KMS-11 (cell line): ENCODE measurements at regions not wholly inside any gene's neighbourhood (a gene's known extent, or its start where the extent isn't known, plus 50 kb on each side); places are given as distances from the start of the nearest gene placed in this dataset.

Experiments used
- H2AFZ ChIP-seq: fragments of 200-600 bp; sonication (generic); 2 replicates; pipeline ENCODE4 v1.6.1; 2016; ENCODE audit warnings: antibody characterized with exemption, mixed run types, low read depth
- H3K27ac ChIP-seq: fragments of 200-600 bp; sonication (generic); 2 replicates; pipeline ENCODE4 v1.6.1; 2016; ENCODE audit warnings: mild to moderate bottlenecking, mixed run types
- H3K27me3 ChIP-seq: fragments of 200-600 bp; sonication (generic); 2 replicates; pipeline ENCODE4 v1.6.1; 2017; ENCODE audit warnings: mild to moderate bottlenecking, low read depth, mixed run types, moderate library complexity; ENCODE audit not compliant: insufficient read depth
- H3K36me3 ChIP-seq: fragments of 200-600 bp; sonication (generic); 2 replicates; pipeline ENCODE4 v1.6.1; 2017; ENCODE audit warnings: mild to moderate bottlenecking, mixed run types; ENCODE audit not compliant: insufficient read depth
- H3K4me1 ChIP-seq: fragments of 200-600 bp; sonication (generic); 2 replicates; pipeline ENCODE4 v1.6.1; 2016; ENCODE audit warnings: mild to moderate bottlenecking, low read depth, mixed run types; ENCODE audit not compliant: poor library complexity, severe bottlenecking
- H3K4me2 ChIP-seq: fragments of 200-600 bp; sonication (generic); 2 replicates; pipeline ENCODE4 v1.7.0; 2016; ENCODE audit warnings: mild to moderate bottlenecking, mixed run types
- H3K4me3 ChIP-seq: fragments of 200-600 bp; sonication (generic); IDR thresholded peaks from 2 replicates; pipeline ENCODE4 v1.6.1; 2017; ENCODE audit warnings: low read depth, low read length, mixed read lengths; ENCODE audit not compliant: insufficient read depth
- H3K79me2 ChIP-seq: fragments of 200-600 bp; sonication (generic); 2 replicates; pipeline ENCODE4 v1.6.1; 2016; ENCODE audit warnings: low read depth, mixed run types; ENCODE audit not compliant: insufficient read depth
- H3K9ac ChIP-seq: fragments of 200-600 bp; sonication (generic); 2 replicates; pipeline ENCODE4 v1.6.1; 2016; ENCODE audit warnings: mild to moderate bottlenecking, mixed run types
- H4K20me1 ChIP-seq: fragments of 200-600 bp; sonication (generic); 2 replicates; pipeline ENCODE4 v1.6.1; 2016; ENCODE audit warnings: mild to moderate bottlenecking, mixed run types; ENCODE audit not compliant: insufficient read depth
- CTCF ChIP-seq: fragments of 200-600 bp; sonication (generic); conservative IDR thresholded peaks from 2 replicates; pipeline ENCODE4 v1.6.1; 2017; ENCODE audit warnings: low read depth, mild to moderate bottlenecking, antibody characterized with exemption, low read length, moderate library complexity, mixed read lengths

- Histone ChIP-seq H3K27me3 (no peaks in the 10 kb centered on the region), H3K4me1 (no peaks in the 10 kb centered on the region), H4K20me1 (no peaks in the 10 kb centered on the region), H3K79me2 (no peaks in the 10 kb centered on the region), H3K9ac (no peak overlapping the region), H2AFZ (no peak overlapping the region), H3K4me2 (no peak overlapping the region), H3K36me3 (no peaks in the 10 kb centered on the region), H3K4me3 (no peak overlapping the region), H3K27ac (no peak overlapping the region)
- TF ChIP-seq CTCF = no peak
Observed at GRCh38 chr12:93978553-93978952, 169.8 kb upstream of the PLXNC1 start.

GRCh38 chr12:93979189-93979588 is 169.2 kb upstream of the PLXNC1 start:
- Histone ChIP-seq H3K36me3 (no peaks in the 10 kb centered on the region), H3K4me2 (no peak overlapping the region), H3K79me2 (no peaks in the 10 kb centered on the region), H3K4me3 (no peak overlapping the region), H4K20me1 (no peaks in the 10 kb centered on the region), H2AFZ (no peak overlapping the region), H3K4me1 (no peaks in the 10 kb centered on the region), H3K27me3 (no peaks in the 10 kb centered on the region), H3K27ac (no peak overlapping the region), H3K9ac (no peak overlapping the region)
- peak; percentile 46 for TF ChIP-seq CTCF

GRCh38 chr12:93980711-93981110 is 167.7 kb upstream of the PLXNC1 start:
- Histone ChIP-seq H3K4me1 (no peaks in the 10 kb centered on the region), H3K79me2 (no peaks in the 10 kb centered on the region), H4K20me1 (no peaks in the 10 kb centered on the region), H3K9ac (no peak overlapping the region), H3K27me3 (no peaks in the 10 kb centered on the region), H2AFZ (no peak overlapping the region), H3K36me3 (no peaks in the 10 kb centered on the region), H3K4me3 (no peak overlapping the region), H3K27ac (no peak overlapping the region), H3K4me2 (no peak overlapping the region)
- no peak for TF ChIP-seq CTCF

- Histone ChIP-seq H3K36me3 (no peaks in the 10 kb centered on the region), H3K79me2 (no peaks in the 10 kb centered on the region), H3K4me2 (no peak overlapping the region), H3K9ac (no peak overlapping the region), H3K4me1 (no peaks in the 10 kb centered on the region), H4K20me1 (no peaks in the 10 kb centered on the region), H3K27ac (no peak overlapping the region), H2AFZ (no peak overlapping the region), H3K4me3 (no peak overlapping the region), H3K27me3 (no peaks in the 10 kb centered on the region)
- no peak for TF ChIP-seq CTCF
Observed at GRCh38 chr12:93981411-93981810, 167.0 kb upstream of the PLXNC1 start.
